ENCODE measurements at regions not wholly inside any gene's neighbourhood (a gene's known extent, or its start where the extent isn't known, plus 50 kb on each side); places are given as distances from the start of the nearest gene placed in this dataset.

GRCh38 chr4:66524781-66525180 is 854.5 kb upstream of the EPHA5 start:
- H3K4me1 ChIP-seq (ENCODE audit: control insufficient read depth, insufficient read depth, low read length): no peaks in the 10 kb centered on the region
- H3K27ac ChIP-seq (ENCODE audit: low read length): no peak overlapping the region
- H3K4me3 ChIP-seq (ENCODE audit: low read length): no peak overlapping the region
- DNase-seq: no peak
- no peaks in the 10 kb centered on the region for H3K36me3 ChIP-seq (ENCODE audit: control insufficient read depth, insufficient read depth, low read length)
- H3K9me3 ChIP-seq (replicated peaks; ENCODE audit: control insufficient read depth, low read depth, low read length): peaks cover 5% of the 10 kb centered on the region
- 71% methylated on average over 1 of the region's 3 CpGs for WGBS (ENCODE audit: insufficient coverage)
- H3K27me3 ChIP-seq (ENCODE audit: control insufficient read depth, insufficient read depth, low read length): no peaks in the 10 kb centered on the region

GRCh38 chr4:66522244-66522643 is 852.0 kb upstream of the EPHA5 start:
- H3K4me3 ChIP-seq (ENCODE audit: low read length): no peak overlapping the region
- H3K36me3 ChIP-seq (ENCODE audit: control insufficient read depth, insufficient read depth, low read length): no peaks in the 10 kb centered on the region
- no peaks in the 10 kb centered on the region for H3K27me3 ChIP-seq (ENCODE audit: control insufficient read depth, insufficient read depth, low read length)
- H3K9me3 ChIP-seq (replicated peaks; ENCODE audit: control insufficient read depth, low read depth, low read length): peaks cover 2% of the 10 kb centered on the region
- H3K27ac ChIP-seq (ENCODE audit: low read length): no peak overlapping the region
- no peak for DNase-seq
- H3K4me1 ChIP-seq (ENCODE audit: control insufficient read depth, insufficient read depth, low read length): no peaks in the 10 kb centered on the region

- H3K9me3 ChIP-seq (replicated peaks; ENCODE audit: control insufficient read depth, low read depth, low read length): peaks cover 2% of the 10 kb centered on the region
- DNase-seq: no peak
- no CpG with 5 or more reads among the region's 2 CpGs for WGBS (ENCODE audit: insufficient coverage)
- no peak overlapping the region for H3K27ac ChIP-seq (ENCODE audit: low read length)
- H3K27me3 ChIP-seq (ENCODE audit: control insufficient read depth, insufficient read depth, low read length): no peaks in the 10 kb centered on the region
- H3K4me3 ChIP-seq (ENCODE audit: low read length): no peak overlapping the region
- H3K36me3 ChIP-seq (ENCODE audit: control insufficient read depth, insufficient read depth, low read length): no peaks in the 10 kb centered on the region
- H3K4me1 ChIP-seq (ENCODE audit: control insufficient read depth, insufficient read depth, low read length): no peaks in the 10 kb centered on the region
These were observed 846.7 kb upstream of the EPHA5 start for GRCh38 chr4:66516940-66517339.

GRCh38 chr4:66506985-66507384 is 836.7 kb upstream of the EPHA5 start:
- H3K27me3 ChIP-seq (ENCODE audit: control insufficient read depth, insufficient read depth, low read length): no peaks in the 10 kb centered on the region
- no peaks in the 10 kb centered on the region for H3K4me1 ChIP-seq (ENCODE audit: control insufficient read depth, insufficient read depth, low read length)
- H3K4me3 ChIP-seq (ENCODE audit: low read length): no peak overlapping the region
- no CpG with 5 or more reads among the region's 2 CpGs for WGBS (ENCODE audit: insufficient coverage)
- H3K27ac ChIP-seq (ENCODE audit: low read length): no peak overlapping the region
- no peaks in the 10 kb centered on the region for H3K36me3 ChIP-seq (ENCODE audit: control insufficient read depth, insufficient read depth, low read length)
- DNase-seq: no peak
- peaks cover 2% of the 10 kb centered on the region for H3K9me3 ChIP-seq (replicated peaks; ENCODE audit: control insufficient read depth, low read depth, low read length)

GRCh38 chr4:66501997-66502396 is 831.7 kb upstream of the EPHA5 start:
- Histone ChIP-seq H3K9me3 (replicated peaks; ENCODE audit: control insufficient read depth, low read depth, low read length) (no peaks in the 10 kb centered on the region), H3K36me3 (ENCODE audit: control insufficient read depth, insufficient read depth, low read length) (no peaks in the 10 kb centered on the region), H3K27me3 (ENCODE audit: control insufficient read depth, insufficient read depth, low read length) (no peaks in the 10 kb centered on the region), H3K27ac (ENCODE audit: low read length) (no peak overlapping the region), H3K4me3 (ENCODE audit: low read length) (no peak overlapping the region), H3K4me1 (ENCODE audit: control insufficient read depth, insufficient read depth, low read length) (no peaks in the 10 kb centered on the region)
- no peak for DNase-seq
- 100% methylated on average over 2 of the region's 3 CpGs for WGBS (ENCODE audit: insufficient coverage)

GRCh38 chr4:66490729-66491128 is 820.4 kb upstream of the EPHA5 start:
- H3K9me3 ChIP-seq (replicated peaks; ENCODE audit: control insufficient read depth, low read depth, low read length): no peaks in the 10 kb centered on the region
- H3K27me3 ChIP-seq (ENCODE audit: control insufficient read depth, insufficient read depth, low read length): no peaks in the 10 kb centered on the region
- H3K27ac ChIP-seq (ENCODE audit: low read length): no peak overlapping the region
- DNase-seq: no peak
- no peaks in the 10 kb centered on the region for H3K4me1 ChIP-seq (ENCODE audit: control insufficient read depth, insufficient read depth, low read length)
- no peaks in the 10 kb centered on the region for H3K36me3 ChIP-seq (ENCODE audit: control insufficient read depth, insufficient read depth, low read length)
- WGBS (ENCODE audit: insufficient coverage): 83% methylated on average over 1 of the region's 2 CpGs
- no peak overlapping the region for H3K4me3 ChIP-seq (ENCODE audit: low read length)

- Histone ChIP-seq H3K27me3 (ENCODE audit: control insufficient read depth, insufficient read depth, low read length) (no peaks in the 10 kb centered on the region), H3K36me3 (ENCODE audit: control insufficient read depth, insufficient read depth, low read length) (no peaks in the 10 kb centered on the region), H3K4me3 (ENCODE audit: low read length) (no peak overlapping the region), H3K4me1 (ENCODE audit: control insufficient read depth, insufficient read depth, low read length) (no peaks in the 10 kb centered on the region), H3K9me3 (replicated peaks; ENCODE audit: control insufficient read depth, low read depth, low read length) (no peaks in the 10 kb centered on the region), H3K27ac (ENCODE audit: low read length) (no peak overlapping the region)
- no peak for DNase-seq
- 31% methylated on average over 3 of the region's 5 CpGs for WGBS (ENCODE audit: insufficient coverage)
These were observed 819.6 kb upstream of the EPHA5 start for GRCh38 chr4:66489783-66490452.

- DNase-seq: no peak
- Histone ChIP-seq H3K4me1 (ENCODE audit: control insufficient read depth, insufficient read depth, low read length) (no peaks in the 10 kb centered on the region), H3K27ac (ENCODE audit: low read length) (no peak overlapping the region), H3K27me3 (ENCODE audit: control insufficient read depth, insufficient read depth, low read length) (no peaks in the 10 kb centered on the region), H3K9me3 (replicated peaks; ENCODE audit: control insufficient read depth, low read depth, low read length) (no peaks in the 10 kb centered on the region), H3K4me3 (ENCODE audit: low read length) (no peak overlapping the region), H3K36me3 (ENCODE audit: control insufficient read depth, insufficient read depth, low read length) (no peaks in the 10 kb centered on the region)
These were observed 819.1 kb upstream of the EPHA5 start for GRCh38 chr4:66489370-66489769.

GRCh38 chr4:66486068-66486467 is 815.8 kb upstream of the EPHA5 start:
- Histone ChIP-seq H3K4me1 (ENCODE audit: control insufficient read depth, insufficient read depth, low read length) (no peaks in the 10 kb centered on the region), H3K27ac (ENCODE audit: low read length) (no peak overlapping the region), H3K9me3 (replicated peaks; ENCODE audit: control insufficient read depth, low read depth, low read length) (no peaks in the 10 kb centered on the region), H3K27me3 (ENCODE audit: control insufficient read depth, insufficient read depth, low read length) (no peaks in the 10 kb centered on the region), H3K4me3 (ENCODE audit: low read length) (no peak overlapping the region), H3K36me3 (ENCODE audit: control insufficient read depth, insufficient read depth, low read length) (no peaks in the 10 kb centered on the region)
- no peak for DNase-seq
- WGBS (ENCODE audit: insufficient coverage): no CpG with 5 or more reads among the region's 1 CpG

- no peaks in the 10 kb centered on the region for H3K4me1 ChIP-seq (ENCODE audit: control insufficient read depth, insufficient read depth, low read length)
- WGBS (ENCODE audit: insufficient coverage): no CpG with 5 or more reads among the region's 1 CpG
- H3K27ac ChIP-seq (ENCODE audit: low read length): no peak overlapping the region
- no peaks in the 10 kb centered on the region for H3K9me3 ChIP-seq (replicated peaks; ENCODE audit: control insufficient read depth, low read depth, low read length)
- no peaks in the 10 kb centered on the region for H3K27me3 ChIP-seq (ENCODE audit: control insufficient read depth, insufficient read depth, low read length)
- no peak overlapping the region for H3K4me3 ChIP-seq (ENCODE audit: low read length)
- no peaks in the 10 kb centered on the region for H3K36me3 ChIP-seq (ENCODE audit: control insufficient read depth, insufficient read depth, low read length)
- DNase-seq: no peak
These were observed 811.9 kb upstream of the EPHA5 start for GRCh38 chr4:66482186-66482585.

GRCh38 chr4:66475596-66475995 is 805.3 kb upstream of the EPHA5 start:
- Histone ChIP-seq H3K27me3 (ENCODE audit: control insufficient read depth, insufficient read depth, low read length) (no peaks in the 10 kb centered on the region), H3K4me3 (ENCODE audit: low read length) (no peak overlapping the region), H3K4me1 (ENCODE audit: control insufficient read depth, insufficient read depth, low read length) (no peaks in the 10 kb centered on the region), H3K9me3 (replicated peaks; ENCODE audit: control insufficient read depth, low read depth, low read length) (peaks cover 5% of the 10 kb centered on the region), H3K36me3 (ENCODE audit: control insufficient read depth, insufficient read depth, low read length) (no peaks in the 10 kb centered on the region), H3K27ac (ENCODE audit: low read length) (no peak overlapping the region)
- WGBS (ENCODE audit: insufficient coverage): 0% methylated on average over 2 of the region's 3 CpGs
- DNase-seq: no peak

Data from muscle of leg (tissue), 3 donors.